ENCODE measurements at regions not wholly inside any gene's neighbourhood (a gene's known extent, or its start where the extent isn't known, plus 50 kb on each side); places are given as distances from the start of the nearest gene placed in this dataset.

DNA sequence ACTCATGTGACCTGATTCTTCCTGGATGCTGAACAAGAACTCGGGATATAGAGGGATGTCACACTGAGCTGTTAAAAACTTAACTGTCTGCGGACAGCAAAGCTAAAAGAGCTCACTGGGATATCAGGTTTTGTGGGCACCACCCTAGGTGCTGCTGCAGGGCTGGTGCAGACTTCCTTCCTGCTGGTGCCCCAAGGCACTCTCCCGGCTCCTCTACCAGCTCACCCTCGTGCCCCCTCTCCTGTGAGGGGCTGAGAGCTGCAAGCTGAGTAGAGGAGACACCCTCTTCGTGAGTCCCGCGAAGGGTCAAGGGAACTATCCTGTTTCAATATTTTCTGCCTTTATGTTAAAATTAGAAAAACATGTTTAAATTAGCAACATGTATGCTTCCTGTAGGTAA is 1475.7 kb downstream of the EFNB2 start:
- TF ChIP-seq CTCF (IDR thresholded peaks at IDR 0.05) (no peak), POLR2A (IDR thresholded peaks at IDR 0.05) (no peak)
